ENCODE measurements at regions not wholly inside any gene's neighbourhood (a gene's known extent, or its start where the extent isn't known, plus 50 kb on each side); places are given as distances from the start of the nearest gene placed in this dataset.

DNA sequence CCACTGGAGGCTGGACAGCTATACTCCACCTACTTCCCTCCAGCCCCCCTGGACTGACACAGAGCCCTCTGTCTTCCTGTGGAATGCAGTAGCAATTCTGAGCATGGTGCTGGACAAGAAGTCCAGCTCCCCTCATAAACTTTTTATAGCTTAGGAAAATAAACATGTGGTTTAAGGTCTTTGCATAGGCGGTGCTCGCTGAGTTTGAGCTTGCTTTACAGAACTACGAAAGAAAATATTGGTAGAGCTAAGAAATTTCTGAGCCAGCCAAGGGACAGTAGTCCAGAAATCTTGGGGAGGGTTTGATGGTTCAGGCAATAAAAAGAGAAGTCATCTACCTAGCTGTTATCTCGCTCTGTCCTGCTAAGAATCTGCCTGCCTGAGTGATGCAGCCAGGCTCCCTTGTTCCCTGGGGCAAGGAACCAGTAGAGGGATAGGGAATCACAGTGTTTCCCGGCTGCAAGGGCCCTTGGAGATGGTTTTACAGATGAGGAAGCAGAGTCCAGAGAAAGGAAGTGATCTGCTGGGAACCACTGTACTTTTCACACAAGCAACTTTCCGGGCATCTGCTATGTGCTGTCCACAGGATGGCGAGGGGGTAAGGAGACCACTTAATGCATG, 343.4 kb downstream of the CDC5L start:
- no peak for TF ChIP-seq POLR2A (IDR thresholded peaks at IDR 0.05)
- TF ChIP-seq, protein P1, sequence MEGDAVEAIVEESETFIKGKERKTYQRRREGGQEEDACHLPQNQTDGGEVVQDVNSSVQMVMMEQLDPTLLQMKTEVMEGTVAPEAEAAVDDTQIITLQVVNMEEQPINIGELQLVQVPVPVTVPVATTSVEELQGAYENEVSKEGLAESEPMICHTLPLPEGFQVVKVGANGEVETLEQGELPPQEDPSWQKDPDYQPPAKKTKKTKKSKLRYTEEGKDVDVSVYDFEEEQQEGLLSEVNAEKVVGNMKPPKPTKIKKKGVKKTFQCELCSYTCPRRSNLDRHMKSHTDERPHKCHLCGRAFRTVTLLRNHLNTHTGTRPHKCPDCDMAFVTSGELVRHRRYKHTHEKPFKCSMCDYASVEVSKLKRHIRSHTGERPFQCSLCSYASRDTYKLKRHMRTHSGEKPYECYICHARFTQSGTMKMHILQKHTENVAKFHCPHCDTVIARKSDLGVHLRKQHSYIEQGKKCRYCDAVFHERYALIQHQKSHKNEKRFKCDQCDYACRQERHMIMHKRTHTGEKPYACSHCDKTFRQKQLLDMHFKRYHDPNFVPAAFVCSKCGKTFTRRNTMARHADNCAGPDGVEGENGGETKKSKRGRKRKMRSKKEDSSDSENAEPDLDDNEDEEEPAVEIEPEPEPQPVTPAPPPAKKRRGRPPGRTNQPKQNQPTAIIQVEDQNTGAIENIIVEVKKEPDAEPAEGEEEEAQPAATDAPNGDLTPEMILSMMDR (IDR thresholded peaks at IDR 0.05): no peak
